Neural cell (in vitro differentiated cells): ENCODE measurements at regions not wholly inside any gene's neighbourhood (a gene's known extent, or its start where the extent isn't known, plus 50 kb on each side); places are given as distances from the start of the nearest gene placed in this dataset.

Experiments used
- H2AFZ ChIP-seq: fragments of 200-600, 300-800 bp; sonication (generic), shearing (Covaris generic); 2 replicates; pipeline ENCODE4 v1.6.0; 2014; ENCODE audit warnings: low read depth, mild to moderate bottlenecking, antibody characterized with exemption, low read length, moderate library complexity
- H3F3A ChIP-seq: fragments of 200-600 bp; shearing (Covaris generic); 2 replicates; pipeline ENCODE4 v1.6.1; 2016; ENCODE audit warnings: mild to moderate bottlenecking, moderate library complexity, mixed read lengths, antibody characterized with exemption, low read length; ENCODE audit not compliant: insufficient read depth, poor library complexity, severe bottlenecking
- H3K27ac ChIP-seq: fragments of 200-600, 300-800 bp; sonication (generic), shearing (Covaris generic); 2 replicates; pipeline ENCODE4 v1.5.1; 2014; ENCODE audit warnings: mild to moderate bottlenecking, low read length, moderate library complexity
- H3K27me3 ChIP-seq: fragments of 300-800, 200-600 bp; sonication (generic), shearing (Covaris generic); 2 replicates; pipeline ENCODE4 v1.6.0; 2014; ENCODE audit warnings: mild to moderate bottlenecking, low read depth, low read length, moderate library complexity; ENCODE audit not compliant: insufficient read depth
- H3K36me3 ChIP-seq: fragments of 300-800, 200-600 bp; sonication (generic), shearing (Covaris generic); 2 replicates; pipeline ENCODE4 v1.5.1; 2014; ENCODE audit warnings: mild to moderate bottlenecking, antibody characterized with exemption, low read length, moderate library complexity; ENCODE audit not compliant: insufficient read depth
- H3K4me2 ChIP-seq: fragments of 300-800, 200-600 bp; sonication (generic), shearing (Covaris generic); 2 replicates; pipeline ENCODE4 v1.6.0; 2014; ENCODE audit warnings: mild to moderate bottlenecking, low read length
- H3K4me3 ChIP-seq: fragments of 300-800, 200-600 bp; sonication (generic), shearing (Covaris generic); 2 replicates; pipeline ENCODE4 v1.5.1; 2014; ENCODE audit warnings: mild to moderate bottlenecking, low read length, moderate library complexity
- H3K79me2 ChIP-seq: fragments of 200-600 bp; shearing (Covaris generic); replicated peaks from 2 replicates; pipeline ENCODE4 v1.6.0; 2014; ENCODE audit warnings: mild to moderate bottlenecking, low read length, moderate library complexity; ENCODE audit not compliant: insufficient read depth
- H3K9ac ChIP-seq: fragments of 300-800, 200-600 bp; sonication (generic), shearing (Covaris generic); 2 replicates; pipeline ENCODE4 v1.6.1; 2016; ENCODE audit warnings: mild to moderate bottlenecking, low read length, mixed read lengths
- H3K9me2 ChIP-seq: fragments of 200-600 bp; shearing (Covaris generic); 2 replicates; pipeline ENCODE4 v1.6.1; 2016; ENCODE audit warnings: mild to moderate bottlenecking, low read length, mixed read lengths; ENCODE audit not compliant: insufficient read depth
- H3K9me3 ChIP-seq: fragments of 200-600, 300-800 bp; sonication (generic), shearing (Covaris generic); 2 replicates; pipeline ENCODE4 v1.6.1; 2016; ENCODE audit warnings: mild to moderate bottlenecking, mixed run types, low read length, moderate library complexity, mixed read lengths
- H4K20me1 ChIP-seq: fragments of 200-600 bp; shearing (Covaris generic); 2 replicates; pipeline ENCODE4 v1.6.1; 2016; ENCODE audit warnings: mild to moderate bottlenecking, mixed run types; ENCODE audit not compliant: insufficient read depth
- EP300 ChIP-seq: fragments of 450-650 bp; conservative IDR thresholded peaks from 2 replicates; pipeline ENCODE4 v1.6.1; 2014; ENCODE audit warnings: antibody characterized with exemption, mild to moderate bottlenecking, moderate library complexity; ENCODE audit not compliant: poor library complexity, severe bottlenecking
- EZH2 ChIP-seq: fragments of 200-600, 300-800 bp; shearing (Covaris generic), sonication (generic); IDR thresholded peaks from 2 replicates; pipeline ENCODE4 v1.6.1; 2014; ENCODE audit warnings: antibody characterized with exemption, low read length, borderline replicate concordance, mild to moderate bottlenecking; ENCODE audit not compliant: insufficient read depth, poor library complexity, severe bottlenecking
- MXI1 ChIP-seq: fragments of 450-650 bp; conservative IDR thresholded peaks from 2 replicates; pipeline ENCODE4 v1.6.1; 2014; ENCODE audit warnings: antibody characterized with exemption, mild to moderate bottlenecking; ENCODE audit not compliant: poor library complexity, severe bottlenecking
- POLR2AphosphoS5 ChIP-seq: IDR thresholded peaks from 2 replicates; pipeline ENCODE4 v1.6.1; 2012
- RAD21 ChIP-seq: fragments of 450-650 bp; conservative IDR thresholded peaks from 2 replicates; pipeline ENCODE4 v1.6.1; 2014; ENCODE audit warnings: antibody characterized with exemption, mild to moderate bottlenecking, moderate library complexity
- SMC3 ChIP-seq: fragments of 450-650 bp; conservative IDR thresholded peaks from 2 replicates; pipeline ENCODE4 v1.6.1; 2014; ENCODE audit warnings: antibody characterized with exemption, mild to moderate bottlenecking, moderate library complexity; ENCODE audit not compliant: poor library complexity
- TAF1 ChIP-seq: IDR thresholded peaks from 2 replicates; pipeline ENCODE4 v1.6.1; 2012; ENCODE audit warnings: low read depth
- TF ChIP-seq, protein P1 (sequence below): IDR thresholded peaks from 2 replicates; pipeline ENCODE4 v1.6.1; 2012; ENCODE audit warnings: borderline replicate concordance
- TF ChIP-seq, protein P2 (sequence below): fragments of 450-650 bp; IDR thresholded peaks from 2 replicates; pipeline ENCODE4 v1.5.1; 2014; ENCODE audit warnings: antibody characterized with exemption, mild to moderate bottlenecking, moderate library complexity; ENCODE audit not compliant: poor library complexity, severe bottlenecking

DNA sequence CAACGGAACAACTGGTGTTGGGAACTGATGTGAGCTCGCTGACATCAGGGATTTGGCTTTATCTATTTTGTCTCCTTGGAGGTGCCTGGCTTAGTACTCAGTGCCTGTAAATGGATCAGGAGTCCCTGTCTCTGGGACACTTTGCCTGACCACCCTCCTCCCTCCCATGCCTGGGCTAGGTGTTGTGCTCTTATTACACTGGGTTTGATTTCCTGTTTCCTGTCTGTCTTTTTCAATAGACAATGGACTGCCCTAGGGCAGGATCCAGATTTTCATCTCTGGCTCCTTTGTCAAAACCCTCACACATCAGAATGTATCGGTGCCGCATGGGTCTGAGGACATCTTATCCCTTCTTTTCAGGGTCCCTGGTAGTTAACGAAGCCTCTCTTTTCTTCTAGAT, 223.6 kb upstream of the ASIC2 start:
- Histone ChIP-seq H3F3A (no peaks in the 10 kb centered on the region), H3K4me2 (no peak overlapping the region), H3K9ac (no peak overlapping the region), H3K27ac (no peak overlapping the region), H3K36me3 (no peaks in the 10 kb centered on the region), H3K79me2 (no peaks in the 10 kb centered on the region), H3K4me3 (no peak overlapping the region), H4K20me1 (no peaks in the 10 kb centered on the region), H3K9me2 (no peaks in the 10 kb centered on the region), H2AFZ (no peak overlapping the region), H3K27me3 (no peaks in the 10 kb centered on the region), H3K9me3 (no peaks in the 10 kb centered on the region)
- TF ChIP-seq TAF1, result no peak
- no peak for TF ChIP-seq EZH2
- TF ChIP-seq SMC3, result no peak
- TF ChIP-seq EP300, result no peak
- TF ChIP-seq, protein P1, sequence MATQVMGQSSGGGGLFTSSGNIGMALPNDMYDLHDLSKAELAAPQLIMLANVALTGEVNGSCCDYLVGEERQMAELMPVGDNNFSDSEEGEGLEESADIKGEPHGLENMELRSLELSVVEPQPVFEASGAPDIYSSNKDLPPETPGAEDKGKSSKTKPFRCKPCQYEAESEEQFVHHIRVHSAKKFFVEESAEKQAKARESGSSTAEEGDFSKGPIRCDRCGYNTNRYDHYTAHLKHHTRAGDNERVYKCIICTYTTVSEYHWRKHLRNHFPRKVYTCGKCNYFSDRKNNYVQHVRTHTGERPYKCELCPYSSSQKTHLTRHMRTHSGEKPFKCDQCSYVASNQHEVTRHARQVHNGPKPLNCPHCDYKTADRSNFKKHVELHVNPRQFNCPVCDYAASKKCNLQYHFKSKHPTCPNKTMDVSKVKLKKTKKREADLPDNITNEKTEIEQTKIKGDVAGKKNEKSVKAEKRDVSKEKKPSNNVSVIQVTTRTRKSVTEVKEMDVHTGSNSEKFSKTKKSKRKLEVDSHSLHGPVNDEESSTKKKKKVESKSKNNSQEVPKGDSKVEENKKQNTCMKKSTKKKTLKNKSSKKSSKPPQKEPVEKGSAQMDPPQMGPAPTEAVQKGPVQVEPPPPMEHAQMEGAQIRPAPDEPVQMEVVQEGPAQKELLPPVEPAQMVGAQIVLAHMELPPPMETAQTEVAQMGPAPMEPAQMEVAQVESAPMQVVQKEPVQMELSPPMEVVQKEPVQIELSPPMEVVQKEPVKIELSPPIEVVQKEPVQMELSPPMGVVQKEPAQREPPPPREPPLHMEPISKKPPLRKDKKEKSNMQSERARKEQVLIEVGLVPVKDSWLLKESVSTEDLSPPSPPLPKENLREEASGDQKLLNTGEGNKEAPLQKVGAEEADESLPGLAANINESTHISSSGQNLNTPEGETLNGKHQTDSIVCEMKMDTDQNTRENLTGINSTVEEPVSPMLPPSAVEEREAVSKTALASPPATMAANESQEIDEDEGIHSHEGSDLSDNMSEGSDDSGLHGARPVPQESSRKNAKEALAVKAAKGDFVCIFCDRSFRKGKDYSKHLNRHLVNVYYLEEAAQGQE, result no peak
- no peak for TF ChIP-seq MXI1
- no peak for TF ChIP-seq RAD21
- TF ChIP-seq, protein P2, sequence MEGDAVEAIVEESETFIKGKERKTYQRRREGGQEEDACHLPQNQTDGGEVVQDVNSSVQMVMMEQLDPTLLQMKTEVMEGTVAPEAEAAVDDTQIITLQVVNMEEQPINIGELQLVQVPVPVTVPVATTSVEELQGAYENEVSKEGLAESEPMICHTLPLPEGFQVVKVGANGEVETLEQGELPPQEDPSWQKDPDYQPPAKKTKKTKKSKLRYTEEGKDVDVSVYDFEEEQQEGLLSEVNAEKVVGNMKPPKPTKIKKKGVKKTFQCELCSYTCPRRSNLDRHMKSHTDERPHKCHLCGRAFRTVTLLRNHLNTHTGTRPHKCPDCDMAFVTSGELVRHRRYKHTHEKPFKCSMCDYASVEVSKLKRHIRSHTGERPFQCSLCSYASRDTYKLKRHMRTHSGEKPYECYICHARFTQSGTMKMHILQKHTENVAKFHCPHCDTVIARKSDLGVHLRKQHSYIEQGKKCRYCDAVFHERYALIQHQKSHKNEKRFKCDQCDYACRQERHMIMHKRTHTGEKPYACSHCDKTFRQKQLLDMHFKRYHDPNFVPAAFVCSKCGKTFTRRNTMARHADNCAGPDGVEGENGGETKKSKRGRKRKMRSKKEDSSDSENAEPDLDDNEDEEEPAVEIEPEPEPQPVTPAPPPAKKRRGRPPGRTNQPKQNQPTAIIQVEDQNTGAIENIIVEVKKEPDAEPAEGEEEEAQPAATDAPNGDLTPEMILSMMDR, result no peak

DNA sequence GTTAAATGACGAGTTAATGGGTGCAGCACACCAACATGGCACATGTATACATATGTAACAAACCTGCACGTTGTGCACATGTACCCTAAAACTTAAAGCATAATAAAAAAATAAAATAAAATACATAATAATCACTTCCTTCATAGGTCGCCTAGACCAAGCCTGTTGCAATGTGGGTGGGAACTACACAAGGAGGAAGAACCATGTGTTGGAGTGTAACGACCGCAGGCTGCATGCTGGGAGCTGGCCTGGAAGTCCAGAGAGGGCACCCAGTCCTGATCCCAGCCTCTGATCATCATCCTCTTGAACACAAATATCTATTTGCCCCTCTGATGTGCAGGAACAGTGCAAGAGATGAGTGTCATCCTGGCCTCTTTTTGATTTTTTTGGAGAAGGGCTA, 224.7 kb upstream of the ASIC2 start:
- TF ChIP-seq MXI1 (no peak), EZH2 (no peak), TAF1 (no peak), RAD21 (no peak), EP300 (no peak), POLR2AphosphoS5 (no peak), SMC3 (no peak)
- TF ChIP-seq, protein P1, result no peak
- TF ChIP-seq, protein P2, result no peak
- Histone ChIP-seq H3K79me2 (no peaks in the 10 kb centered on the region), H4K20me1 (no peaks in the 10 kb centered on the region), H3K4me3 (no peak overlapping the region), H3K4me2 (no peak overlapping the region), H3K27ac (no peak overlapping the region), H3F3A (no peaks in the 10 kb centered on the region), H3K9me2 (no peaks in the 10 kb centered on the region), H3K9ac (no peak overlapping the region), H3K27me3 (no peaks in the 10 kb centered on the region), H2AFZ (no peak overlapping the region), H3K9me3 (no peaks in the 10 kb centered on the region), H3K36me3 (no peaks in the 10 kb centered on the region)
